Cerebellar cortex (tissue), 1 donor: ENCODE measurements at regions not wholly inside any gene's neighbourhood (a gene's known extent, or its start where the extent isn't known, plus 50 kb on each side); places are given as distances from the start of the nearest gene placed in this dataset.

Source experiments
- DNase-seq: peaks from one replicate; pipeline ENCODE4 v3.0.0-alpha.2; 2015; ENCODE audit warnings: low spot score

DNA sequence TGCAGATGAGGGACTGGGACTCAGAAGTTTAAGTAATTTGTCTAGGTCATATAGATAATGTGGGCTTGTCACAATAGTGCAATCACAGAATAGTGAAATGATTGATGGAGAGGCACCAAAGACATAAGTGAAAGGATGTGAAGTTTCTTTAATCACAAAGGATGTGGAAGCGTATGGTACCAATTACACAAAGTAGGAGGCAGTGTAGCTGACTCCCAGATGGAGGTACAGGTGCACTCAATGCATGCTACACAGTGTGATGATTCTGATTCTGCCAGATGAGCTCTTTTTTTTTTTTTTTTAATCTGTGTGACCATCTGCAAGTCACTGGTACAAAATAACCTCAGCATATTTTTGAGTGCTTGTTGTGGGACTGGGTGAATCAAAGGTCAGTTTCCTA, 411.3 kb downstream of the SPRY1 start:
- no peak for DNase-seq

DNA sequence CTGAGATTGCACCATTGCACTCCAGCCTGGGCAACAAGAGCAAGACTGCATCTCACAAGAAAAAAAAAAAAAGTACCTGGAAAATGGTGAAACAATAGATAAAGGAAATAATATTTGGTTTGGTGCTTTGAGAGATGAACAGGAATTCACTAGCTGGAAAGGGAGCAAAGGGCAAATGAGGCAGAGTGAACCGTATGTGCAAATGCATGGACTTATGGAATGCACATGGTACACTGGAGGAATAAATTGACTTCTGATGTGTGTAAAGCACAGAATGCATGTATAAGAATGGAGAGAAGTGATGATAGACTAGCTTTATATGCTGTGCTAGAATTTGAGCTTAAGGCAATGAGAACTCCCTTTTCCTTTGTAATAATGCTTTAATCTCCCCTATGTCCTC, 413.3 kb downstream of the SPRY1 start:
- DNase-seq, result no peak

DNA sequence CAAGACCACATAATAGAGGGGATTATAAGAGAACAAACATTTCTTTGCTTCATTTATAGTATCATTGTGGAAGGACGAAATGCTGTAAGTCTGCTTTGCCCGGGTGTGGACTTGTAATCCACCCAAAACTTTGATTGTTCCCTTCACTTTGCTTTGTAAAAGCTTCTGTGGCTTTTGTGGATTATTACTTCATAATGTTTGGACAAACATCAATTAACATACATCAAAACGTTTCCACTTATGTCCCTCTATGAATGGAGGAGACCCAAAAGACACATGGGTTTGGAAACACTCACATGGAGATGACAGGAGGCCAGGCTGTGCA, 415.4 kb downstream of the SPRY1 start:
- no peak for DNase-seq

DNA sequence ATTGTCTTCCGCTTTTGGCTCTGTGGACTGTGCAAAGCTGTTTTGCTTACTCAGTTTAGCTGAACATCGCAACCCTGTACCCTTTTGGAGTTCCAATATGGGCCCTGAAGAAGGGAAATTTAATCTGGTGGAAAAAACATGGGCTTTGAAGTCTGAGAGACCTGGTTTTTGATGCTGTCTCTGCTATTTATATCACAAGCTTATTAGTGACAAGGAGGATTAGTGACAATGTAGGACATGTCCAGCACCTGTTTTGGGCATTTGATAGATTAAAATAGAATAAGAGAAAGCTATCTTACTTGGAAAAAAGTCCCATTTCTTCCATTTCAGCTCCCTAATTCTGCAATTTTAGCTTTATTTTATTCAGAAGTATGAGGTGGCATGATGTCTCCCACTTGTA, 417.3 kb downstream of the SPRY1 start:
- DNase-seq, result no peak

DNA sequence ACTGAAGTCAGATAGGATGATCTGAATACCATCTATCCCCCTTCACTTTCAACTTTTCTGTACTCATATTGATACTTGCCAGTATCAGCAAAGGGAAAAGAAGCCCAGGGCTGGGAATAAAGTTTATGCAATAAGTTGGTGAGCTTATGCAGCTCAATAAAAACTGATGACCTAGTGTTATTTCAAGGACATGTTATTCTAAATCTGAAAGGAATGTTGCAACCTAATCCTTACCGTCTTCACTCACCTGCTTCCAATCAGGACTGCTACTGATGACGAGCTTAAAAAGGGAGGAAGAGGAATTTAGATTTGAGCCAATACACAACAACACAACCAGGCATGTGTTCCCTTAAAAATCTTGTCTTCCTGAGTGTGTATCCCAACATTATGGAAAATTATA, 419.9 kb downstream of the SPRY1 start:
- DNase-seq, result no peak

DNA sequence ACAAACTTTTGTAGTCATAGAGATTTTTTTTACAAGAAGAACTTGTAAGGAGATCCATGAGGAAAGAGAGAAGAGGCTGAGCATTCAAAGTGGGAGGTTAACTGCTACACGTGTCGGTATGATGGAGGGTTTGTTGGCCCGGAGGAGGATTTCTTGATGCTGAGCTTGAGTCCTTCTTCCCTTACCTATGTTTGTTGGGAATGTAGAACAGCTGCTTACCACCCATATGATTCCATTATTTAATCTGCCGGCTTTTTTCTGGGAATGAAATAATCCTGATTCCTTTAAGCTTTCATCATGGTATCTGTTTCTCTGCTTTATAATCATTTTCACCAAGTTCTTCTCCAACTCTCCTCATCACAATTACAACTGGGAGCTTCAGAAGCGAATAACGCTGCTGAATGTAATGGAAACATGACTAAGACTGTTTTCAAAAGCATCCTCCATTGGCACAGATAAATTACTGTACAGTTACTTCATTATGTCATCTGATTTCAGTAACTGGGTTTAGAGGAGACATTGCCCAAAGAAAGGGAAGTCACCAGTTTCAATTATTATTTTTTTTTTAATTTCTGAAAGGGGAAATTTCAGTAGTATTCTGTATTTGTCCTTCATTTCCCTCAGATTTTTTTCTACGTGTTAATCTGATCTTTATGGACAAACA, 420.6 kb downstream of the SPRY1 start:
- no peak for DNase-seq

DNA sequence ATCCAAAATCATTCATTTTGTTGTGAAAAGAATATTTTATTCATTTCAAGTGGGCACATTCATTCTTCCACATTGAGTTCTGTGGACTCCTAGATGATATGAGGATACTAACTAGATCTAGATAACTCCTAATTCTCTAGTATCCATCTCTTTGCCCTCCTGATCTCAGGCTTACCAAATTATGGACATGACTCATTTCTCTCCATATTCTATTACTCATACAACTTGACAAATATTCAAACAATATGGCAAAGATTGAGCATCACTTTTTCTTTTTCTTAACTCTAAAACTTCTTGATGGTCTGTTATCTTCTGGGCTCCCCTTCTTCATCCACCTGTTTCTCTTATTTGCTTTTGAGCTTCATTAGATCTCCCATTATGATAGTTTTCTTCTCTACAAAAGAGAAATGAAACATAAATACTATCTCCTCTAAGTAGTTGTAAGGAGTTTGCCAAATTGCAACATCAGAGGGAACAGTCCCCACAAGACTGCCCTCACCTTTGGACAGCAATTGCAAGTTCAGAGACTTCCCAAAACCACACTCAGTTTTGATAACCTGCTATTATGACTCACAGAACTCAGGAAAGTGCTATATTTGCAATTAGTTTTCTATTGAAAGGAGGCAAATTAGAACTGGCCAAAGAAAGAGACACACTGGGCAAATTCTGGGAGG, 422.9 kb downstream of the SPRY1 start:
- DNase-seq, result no peak

DNA sequence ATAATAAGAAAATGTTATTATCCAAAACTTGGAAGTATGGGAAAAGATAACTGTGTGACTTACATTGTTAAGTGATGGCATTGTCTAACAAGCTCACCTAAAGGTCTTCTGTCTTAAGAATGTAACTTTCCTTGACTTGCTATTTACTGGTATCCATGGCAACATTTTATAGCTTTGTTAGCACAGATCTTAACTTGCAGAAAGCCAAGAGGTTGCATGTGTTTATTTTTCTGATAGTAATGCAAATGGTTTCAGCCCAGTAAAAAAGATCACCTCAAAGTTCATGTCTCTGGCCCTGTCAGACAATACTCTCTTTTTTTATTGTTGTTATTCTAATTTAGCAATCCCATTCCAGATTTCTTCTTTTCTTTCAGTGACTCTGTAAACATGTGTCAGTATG, 425.3 kb downstream of the SPRY1 start:
- no peak for DNase-seq

DNA sequence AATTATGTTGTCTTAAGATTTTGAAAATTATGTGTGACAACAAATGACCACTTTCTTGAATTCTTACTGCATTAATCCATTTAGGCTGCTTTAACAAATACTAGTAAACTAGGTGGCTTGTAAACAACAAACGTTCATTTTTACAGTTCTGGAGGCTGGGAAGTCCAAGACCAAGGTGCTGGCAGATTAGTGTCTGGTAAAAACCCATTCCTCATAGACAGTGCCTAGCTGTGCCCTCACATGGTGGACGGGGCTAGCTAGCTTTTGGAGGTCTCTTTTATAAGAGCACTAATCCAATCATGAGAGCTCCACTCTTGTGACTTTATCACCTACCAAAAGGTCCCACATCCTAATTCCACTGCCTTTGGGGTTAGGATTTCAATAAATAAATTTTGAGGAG, 425.8 kb downstream of the SPRY1 start:
- no peak for DNase-seq

DNA sequence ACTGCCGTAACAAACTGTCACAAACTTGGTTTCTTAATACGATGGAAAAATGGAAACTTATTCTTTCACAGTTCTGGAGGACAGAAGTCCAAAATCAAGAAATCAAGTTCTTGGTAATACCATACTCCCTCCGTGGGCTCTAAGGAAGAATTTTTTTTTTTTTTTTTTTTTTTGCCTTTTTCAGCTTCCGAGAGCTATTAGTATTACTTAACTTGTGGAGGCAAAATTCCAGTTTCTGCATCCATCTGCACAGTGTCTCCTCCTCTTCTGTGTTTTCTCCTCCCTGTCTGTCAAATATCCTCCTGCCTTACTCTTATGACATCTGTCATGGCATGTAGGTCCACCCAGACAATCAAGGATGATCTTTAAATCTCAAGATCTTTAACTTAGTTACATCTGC, 426.6 kb downstream of the SPRY1 start:
- no peak for DNase-seq

DNA sequence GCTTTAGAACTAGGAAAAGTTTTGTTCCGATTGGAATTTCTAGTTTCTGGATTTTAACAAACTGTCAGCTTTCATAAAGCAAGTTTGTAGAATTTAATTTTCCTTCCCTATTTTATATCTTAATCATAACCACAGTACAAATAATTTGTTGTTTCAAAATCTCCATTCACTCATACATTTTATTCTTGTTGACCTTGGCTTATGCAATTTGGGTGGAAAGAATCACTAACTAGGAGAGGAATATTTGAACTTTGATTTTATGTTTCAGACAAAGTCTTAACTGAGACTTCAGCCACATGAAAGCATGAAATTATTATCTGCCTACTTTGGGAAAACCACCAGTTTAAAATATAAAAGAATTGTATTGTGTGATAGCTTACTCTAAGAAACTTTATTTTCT, 427.9 kb downstream of the SPRY1 start:
- no peak for DNase-seq

DNA sequence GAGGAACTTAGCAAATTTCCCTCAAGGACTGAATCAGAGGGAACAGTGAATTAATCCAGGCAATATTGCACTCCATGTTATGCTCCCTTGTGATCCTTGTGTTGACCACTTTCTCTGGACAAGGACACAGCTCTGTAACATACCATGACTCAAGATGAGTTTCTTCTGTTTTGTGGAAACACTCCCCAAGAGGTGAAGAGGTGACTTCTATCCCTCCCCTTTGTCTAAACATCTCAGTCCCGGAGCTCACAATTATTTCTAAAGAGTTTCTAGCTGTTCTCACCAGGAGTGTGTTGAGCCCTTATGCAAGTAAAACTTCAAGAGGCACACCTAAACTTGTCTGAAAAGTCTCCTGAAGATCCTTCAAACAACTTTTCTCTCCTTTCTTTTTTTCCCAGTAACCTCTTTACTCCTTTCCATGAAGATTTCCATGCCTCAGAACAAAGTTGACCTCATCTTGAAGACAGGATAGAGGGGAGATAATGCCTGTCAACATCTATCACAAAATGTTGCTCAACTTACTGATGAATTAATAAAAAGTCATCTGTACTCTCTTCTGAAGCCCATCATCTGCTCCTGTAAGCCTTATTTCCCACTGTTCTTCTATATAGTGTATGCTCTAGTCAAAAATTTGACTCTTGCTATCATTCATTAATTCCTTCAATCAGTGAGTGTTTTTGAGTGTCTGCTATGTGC, 429.1 kb downstream of the SPRY1 start:
- DNase-seq, result no peak

DNA sequence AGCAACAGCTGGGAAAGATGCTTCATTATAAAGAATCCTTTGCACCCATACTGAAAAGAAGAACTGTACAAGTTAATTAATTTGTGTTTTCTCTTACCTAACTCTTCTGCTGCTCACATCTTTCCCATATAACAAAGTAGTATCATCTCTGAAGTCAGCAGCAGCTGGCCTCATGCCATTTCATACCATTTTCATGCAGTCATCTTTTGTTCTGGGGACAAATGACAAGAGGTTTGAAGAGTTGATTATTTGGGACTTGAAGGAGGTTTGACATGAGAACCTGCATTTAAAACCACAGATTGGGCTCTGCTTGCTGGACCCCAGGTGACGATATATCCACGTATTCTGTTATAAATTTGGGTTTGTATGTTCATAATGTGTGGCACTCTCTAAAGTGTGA, 430.3 kb downstream of the SPRY1 start:
- no peak for DNase-seq

DNA sequence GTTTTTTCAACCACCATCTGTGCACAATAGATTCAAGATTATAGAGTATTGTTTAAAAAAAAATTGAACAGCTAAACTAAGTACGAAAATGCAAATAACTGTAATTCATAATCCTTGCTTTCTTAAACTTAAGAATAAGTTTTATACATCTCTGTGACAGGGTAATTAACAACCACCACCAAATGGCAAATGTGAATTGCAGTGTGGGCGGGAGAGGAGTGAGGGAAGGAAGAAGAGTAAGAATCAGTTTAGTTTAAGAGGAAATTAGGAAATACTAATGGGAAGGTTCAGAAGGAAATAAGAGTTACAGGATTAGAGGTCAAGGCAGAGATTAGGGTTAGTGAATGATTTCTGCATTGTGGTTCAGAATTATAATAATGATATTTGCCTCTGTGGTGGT, 430.9 kb downstream of the SPRY1 start:
- no peak for DNase-seq

DNA sequence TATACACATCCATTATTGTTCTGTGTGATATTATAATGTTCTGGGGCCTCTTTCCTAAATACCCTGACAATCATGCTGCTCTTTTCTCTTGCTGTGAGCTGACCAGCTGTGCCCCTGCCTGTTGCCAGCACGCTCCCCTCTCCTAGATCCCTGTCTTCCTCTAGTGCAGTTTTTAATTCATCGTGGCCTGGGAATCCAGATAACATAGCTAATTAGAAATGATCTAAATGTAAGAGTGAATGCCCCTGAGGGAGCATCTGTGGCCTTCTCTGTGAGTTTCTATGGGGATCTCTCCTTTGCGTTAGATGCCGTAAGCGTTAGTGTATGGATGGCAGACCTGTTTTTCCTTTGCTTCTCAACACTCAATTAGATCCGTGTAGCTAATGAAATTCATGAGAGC, 434.3 kb downstream of the SPRY1 start:
- DNase-seq, result peak; percentile 34

DNA sequence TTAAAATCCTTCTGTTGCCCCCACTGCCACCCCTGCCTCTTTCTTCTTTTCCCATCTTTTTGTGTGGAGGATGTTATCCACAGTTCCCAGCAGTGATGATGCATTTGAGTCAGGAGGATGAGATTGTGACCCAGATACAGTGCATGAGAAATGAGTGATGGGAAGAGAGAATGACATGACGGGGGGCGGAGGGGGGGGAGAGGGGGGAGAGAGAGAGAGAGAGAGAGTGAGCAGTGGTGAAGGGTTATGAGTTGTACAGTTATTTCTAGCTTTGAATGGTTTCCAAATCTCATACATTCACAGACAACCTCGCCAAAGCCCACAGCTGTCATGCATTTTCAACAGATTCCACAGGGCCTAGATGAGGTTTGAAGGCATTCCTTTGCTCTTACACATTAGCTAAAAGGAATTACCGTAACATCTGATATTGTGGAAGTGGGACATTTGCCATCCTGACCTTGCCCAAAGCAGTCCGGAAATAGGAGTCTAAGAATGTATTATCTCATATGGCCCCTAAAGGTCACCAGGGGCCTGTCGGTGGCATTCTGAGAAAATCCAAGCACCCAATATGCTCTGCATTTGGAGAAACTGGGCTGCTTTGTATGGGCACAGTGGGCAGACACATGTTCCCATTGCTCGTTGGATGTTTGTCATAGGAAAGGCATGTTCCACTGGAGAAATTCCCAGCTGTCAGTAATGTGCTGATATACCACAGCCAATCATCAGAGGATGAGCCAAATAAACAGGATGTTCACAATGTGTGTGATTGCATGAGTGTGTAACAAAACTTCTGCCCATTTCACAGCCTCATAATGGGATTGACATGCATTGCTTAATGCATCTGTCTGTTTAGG, 435.8 kb downstream of the SPRY1 start:
- DNase-seq, result peak; percentile 72

DNA sequence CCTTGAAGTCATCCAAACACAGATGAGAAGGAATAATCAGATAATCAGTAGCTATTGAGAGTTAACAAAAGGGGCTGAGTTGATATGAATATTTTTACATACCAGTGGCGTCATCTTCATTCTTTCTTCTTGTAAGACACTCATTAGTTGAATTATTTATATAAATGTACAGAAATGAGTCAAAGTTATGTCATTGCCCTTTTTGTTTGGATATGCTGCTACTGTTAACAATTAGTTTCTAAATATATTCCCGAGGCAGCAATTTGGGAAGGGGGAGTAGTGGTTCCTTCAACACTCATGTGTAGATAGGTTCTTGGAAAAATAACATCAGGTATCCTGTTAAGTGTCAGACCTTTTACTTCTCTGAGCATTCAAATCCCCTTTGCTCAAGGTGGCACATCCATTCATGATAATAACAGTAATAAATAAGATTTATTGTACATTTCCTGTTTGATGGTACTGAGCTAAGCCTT, 436.6 kb downstream of the SPRY1 start:
- no peak for DNase-seq

DNA sequence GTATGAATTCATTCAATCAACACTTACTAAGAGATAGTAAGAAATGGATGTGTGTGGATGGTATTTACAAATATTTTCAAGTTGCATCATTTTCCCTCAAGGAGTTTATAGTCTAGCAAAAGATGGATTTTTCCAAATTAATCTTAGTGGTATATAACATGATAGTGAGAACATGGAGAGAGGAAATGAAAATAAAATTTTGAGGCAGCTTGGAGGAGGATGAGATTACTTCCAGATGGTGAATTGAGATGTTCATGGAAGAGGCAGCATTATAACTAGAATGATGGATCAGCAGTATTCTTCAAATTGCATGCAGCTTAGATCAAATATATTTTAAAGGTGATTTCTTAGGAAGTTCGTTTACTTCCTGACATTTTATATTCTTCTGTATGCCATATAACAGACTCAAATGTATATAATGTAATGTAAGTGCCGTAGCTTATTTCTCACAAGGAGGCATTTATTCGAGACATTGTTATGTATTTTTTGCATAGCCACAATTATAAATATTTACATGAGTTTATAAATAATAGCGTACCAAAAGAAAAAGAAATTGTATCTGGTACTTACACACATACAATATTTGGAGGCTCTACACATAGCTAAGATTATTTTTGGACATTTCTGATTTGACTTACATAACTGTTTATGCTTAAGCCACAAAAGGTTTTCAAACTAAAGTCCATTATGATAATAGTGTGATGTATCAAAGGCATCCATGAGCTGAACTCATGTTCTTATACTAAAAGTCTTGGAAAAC, 439.4 kb downstream of the SPRY1 start:
- DNase-seq, result no peak

DNA sequence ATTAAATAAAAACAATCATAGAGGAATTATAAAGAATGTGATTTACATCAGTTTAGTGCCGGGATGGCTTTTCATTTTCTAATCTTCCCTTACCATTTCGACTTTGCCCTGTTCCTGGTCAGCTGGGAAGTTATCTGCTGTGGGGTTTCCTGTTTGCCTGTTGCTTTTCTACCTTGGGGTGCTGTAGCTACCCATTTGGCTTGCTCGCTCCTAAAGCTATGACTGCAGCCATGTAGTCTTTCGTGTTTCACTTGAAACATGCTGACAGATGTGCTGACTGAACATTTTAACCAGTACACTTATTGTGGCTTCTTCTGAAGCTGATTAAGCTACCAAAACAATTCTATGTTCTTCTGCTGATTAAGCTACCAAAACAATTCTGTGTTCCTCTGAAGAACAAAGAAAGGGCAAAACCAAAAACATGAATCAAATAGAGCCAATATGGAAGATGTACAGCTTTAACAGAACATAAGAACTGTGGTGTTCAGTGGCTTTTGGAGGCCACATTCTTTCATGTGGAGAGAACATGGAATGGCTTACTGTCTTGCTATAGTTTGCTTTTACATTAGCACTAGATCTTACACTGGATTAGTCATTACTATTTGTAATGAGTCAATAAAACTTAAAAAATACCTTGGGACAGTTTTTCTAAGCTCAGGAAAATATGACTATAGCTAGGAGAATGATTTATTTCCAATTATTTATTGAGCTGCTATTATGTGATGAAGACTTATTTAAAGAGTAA, 440.4 kb downstream of the SPRY1 start:
- no peak for DNase-seq

DNA sequence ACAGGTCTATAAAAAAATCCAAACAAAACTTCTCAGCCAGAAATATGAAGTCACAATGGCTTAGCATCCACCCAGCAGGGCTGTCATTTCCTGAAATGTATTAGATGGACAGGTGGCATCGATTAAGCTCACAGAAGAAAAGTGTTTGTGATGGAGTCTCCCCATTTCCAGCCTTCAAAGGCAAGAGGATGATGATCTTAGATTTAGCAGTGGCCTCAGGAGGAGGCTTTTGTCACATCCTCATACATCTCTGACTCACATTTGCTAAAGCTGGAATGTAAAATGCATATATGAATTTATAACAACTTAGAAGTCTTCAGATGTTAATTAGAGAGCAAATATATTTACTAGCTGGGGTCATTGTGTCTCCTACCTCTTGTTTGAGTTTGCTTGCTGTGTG, 441.9 kb downstream of the SPRY1 start:
- DNase-seq, result no peak

DNA sequence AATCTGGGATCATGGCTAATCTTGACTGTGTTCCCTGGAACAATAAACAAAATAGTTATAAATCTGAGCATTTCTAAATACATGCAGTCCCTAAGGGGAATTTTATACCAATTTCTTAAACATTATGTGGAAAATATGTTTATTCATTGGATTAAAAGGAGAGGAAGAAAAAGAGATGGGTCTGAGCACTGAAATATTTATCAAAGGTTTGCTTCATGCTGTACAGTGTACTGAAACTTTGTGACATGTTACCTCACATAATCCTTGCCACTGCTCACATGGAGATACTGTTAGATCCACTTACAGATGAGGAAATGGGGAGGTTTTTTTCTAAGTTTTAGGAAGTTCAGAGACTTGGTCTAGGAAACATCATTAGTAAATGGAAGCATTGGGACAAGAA, 443.6 kb downstream of the SPRY1 start:
- no peak for DNase-seq
